HG03565 (cell line): ENCODE measurements at regions not wholly inside any gene's neighbourhood (a gene's known extent, or its start where the extent isn't known, plus 50 kb on each side); places are given as distances from the start of the nearest gene placed in this dataset.
A peak's percentile ranks its signal among the peaks of the same experiment; 100 is the strongest.
"Not testable (repeated sequence)": the region's sequence is repeated elsewhere in the genome, so short reads cannot be mapped to it uniquely, and the experiment has no call there.

Source experiments
- ATAC-seq: cut with Tn5 transposase; IDR thresholded peaks from one replicate; pipeline ENCODE4 v1.9.1; 2021; ENCODE audit warnings: mild to moderate bottlenecking, moderate library complexity; ENCODE audit not compliant: unreplicated experiment

DNA sequence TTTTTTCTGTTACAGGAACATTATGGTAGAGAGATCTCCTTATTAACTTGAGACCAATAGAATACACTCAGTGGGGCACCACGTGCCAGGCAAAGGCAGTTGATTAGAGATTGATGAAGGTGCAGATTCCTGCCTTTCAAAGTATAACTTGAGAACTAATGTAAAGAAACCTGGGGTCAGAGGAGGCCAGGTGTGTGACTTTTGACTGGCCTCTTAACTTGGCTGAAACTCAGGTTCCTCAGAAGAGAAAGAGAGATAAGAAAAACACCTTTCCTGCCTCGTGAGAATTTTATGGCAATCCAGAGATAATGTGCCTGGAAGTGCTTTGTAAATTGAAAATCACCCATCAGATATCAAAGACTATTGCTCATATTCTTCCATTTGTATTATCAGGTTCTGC is 110.7 kb upstream of the GZMB start:
- ATAC-seq = no peak

DNA sequence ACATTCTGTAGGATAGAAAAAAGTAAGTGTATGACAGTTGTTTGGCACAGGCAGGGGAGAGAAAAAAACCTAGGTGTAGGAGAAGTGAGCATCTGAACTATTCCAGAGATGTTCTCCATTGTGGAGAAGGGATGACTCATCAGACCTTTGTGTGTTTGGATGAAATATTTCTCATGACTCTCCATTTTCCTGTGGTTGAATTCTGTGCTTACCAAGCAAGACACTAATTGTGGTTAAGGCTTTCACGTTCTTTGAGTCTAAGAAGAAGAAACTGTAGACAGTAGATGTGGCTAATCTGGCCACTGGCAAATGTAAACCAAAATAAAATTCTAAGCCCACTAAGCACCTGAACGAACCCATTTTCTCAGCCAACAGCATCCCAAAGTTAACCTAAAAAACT is 107.9 kb upstream of the GZMB start:
- ATAC-seq = no peak

DNA sequence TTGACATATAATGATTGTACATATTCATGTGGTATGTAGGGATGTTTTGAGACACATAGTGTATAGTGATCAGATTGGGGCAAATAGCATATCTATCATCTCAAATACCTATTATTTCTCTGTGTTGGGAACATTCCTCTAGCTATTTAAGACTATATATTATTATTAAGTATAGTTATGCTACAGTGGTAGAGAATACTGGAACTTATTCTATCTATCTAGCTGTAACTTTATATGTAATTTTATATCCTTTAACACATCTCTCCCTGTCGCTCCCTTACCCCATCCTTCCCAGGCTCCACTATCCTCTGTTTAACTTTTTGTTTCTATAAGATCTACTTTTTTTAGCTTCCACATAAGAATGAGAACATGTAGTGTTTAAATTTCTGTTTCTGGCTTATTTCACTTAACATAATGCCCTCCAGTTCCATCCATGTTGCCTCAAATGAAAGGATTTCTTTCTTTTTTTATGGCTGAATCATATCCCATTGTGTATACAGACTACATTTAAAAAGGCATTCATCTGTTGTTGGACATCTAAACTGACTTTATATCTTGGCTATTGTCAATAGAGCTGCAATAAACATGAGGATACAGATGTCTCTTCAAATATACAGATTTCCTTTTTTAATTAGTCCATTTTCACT is 102.1 kb upstream of the GZMB start:
- no peak for ATAC-seq

DNA sequence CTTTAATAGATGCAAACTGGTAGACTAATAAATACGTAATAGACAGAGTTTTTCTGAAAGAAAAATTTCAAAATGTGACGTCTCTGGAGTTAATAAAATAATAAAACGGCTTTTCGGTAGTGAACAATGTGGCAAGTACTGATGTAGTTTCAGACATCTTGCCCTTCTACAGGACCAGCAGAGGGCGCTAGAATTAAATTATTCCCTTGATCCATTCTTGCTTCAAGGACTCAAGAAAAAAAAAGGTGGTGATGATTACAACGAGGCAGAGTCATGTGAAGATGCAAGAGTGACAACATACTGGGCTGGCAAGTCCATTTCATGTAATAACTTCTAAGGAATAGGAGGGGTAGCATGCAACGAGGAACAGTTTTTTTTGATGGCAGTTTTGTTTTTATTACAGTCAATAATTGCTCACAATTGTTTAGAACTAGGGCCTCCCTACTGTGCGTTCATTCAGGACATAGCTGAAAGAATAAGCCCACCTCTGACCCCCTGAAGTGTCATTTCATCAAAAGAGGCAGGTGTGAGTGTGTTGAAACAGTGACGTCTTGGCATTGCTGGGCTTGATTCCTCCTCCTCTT is 101.0 kb upstream of the GZMB start:
- ATAC-seq = no peak

DNA sequence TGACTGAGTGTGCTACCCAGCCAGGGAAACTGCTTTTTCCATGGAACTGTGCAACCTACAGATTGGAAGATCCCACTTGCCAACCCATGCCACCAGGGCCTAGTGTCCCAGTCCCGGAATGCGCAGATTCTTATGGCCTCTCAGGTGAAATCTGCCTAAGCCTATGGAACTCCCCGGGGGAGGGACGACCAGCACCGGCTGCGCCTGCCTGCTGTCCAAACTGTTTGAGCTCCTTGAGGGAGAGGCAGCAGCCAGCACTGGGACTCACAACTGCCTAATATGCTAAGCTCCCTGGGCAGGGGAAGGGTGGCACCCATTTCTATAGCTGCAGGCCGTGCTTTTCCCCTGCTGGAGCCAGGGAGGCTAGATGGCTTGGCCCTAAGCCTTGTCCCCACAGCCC is 92.5 kb upstream of the GZMB start:
- ATAC-seq = no peak

DNA sequence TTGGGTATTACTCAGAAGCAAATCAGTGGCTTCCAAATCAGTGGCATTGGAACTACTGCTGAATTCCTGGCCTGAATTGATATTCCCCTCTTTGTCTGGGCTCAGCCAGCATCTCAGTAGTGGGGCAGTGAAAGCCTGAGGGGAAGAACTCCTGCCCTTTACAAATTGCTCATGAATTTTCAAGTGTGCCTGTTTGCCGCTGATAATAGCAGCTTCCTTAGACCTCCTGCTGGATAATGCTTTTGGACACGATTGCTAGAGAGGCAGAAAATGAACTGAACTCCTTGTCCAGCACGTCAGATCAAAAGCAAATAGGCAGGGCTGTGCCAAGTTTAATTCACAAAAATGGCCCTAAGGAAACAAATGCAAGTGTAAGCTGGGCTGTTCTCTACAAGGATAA is 91.3 kb upstream of the GZMB start:
- no peak for ATAC-seq

DNA sequence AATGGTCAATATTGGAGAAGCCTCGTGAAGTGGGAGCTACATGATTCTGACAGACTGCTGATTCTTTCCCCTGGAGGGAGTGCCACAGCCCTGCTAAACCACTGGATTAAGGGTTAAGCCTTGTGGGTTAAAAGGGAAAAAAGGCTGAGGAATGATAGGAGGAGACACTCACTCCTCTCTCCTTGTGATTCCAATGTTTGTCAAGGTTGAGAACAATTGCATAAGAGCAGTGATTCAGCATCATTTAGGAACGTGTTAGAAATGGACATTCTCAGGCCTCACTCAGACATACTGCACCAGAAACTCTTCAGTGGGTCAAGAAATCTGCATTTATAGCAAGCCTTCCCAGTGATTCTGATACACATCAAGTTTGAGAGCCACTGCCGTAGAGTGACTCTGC is 87.8 kb upstream of the GZMB start:
- ATAC-seq = no peak

DNA sequence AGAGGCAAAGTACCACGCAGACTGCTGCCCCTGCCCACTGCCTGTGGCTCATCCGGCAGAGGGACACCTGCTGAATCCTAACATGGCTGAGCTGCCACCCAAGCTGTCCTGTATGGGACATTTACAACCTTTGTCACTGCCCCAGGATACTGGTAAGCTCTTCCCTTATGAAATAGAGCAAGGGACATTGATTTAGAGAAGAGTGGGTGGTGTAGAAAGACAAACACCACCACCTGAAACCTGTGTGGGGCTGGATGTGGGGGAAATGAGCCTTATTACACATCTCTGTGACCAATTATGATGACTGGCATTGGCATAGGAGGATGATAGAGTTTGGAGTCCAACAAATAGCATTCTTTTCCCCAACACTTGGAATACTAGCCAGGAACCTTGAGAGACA is 81.2 kb upstream of the GZMB start:
- ATAC-seq = no peak

DNA sequence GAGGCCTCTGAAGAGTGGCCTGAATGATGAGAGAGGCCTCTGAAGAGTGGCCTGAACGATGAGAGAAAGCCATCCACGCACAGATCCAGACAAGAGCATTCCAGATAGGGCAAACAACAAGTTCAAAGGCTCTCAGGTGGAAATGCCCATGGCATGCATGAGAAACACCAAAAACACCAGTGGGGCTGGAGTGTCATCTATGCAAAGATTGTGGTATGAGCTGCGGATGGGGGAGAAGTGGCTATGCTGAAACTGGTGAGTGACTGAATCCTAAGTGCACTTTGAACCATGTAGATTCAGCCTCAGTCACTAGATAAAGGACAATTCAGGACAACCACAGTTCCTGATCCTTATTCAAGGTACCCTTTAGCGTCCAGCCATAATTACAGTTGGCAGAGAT is 79.4 kb upstream of the GZMB start:
- no peak for ATAC-seq

DNA sequence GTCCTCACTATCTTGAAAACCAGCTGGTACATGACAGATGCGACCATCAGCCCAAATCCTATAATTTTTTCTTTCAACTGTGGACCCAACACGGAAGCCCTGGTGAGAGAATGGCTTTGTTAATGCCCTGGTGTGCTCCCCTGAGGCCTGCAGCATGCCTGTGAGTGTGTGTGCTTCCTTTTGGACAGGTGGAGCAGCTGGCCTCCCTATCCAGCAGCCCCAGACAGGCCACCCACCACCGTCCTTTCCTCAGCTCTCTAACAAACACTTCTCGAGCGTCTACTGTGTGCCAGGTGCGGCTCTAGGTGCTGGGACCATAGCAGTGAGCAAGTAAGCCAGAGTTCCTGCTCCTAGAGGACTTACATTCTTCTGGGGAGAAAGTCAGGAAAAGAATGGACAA is 78.9 kb upstream of the GZMB start:
- ATAC-seq = no peak

DNA sequence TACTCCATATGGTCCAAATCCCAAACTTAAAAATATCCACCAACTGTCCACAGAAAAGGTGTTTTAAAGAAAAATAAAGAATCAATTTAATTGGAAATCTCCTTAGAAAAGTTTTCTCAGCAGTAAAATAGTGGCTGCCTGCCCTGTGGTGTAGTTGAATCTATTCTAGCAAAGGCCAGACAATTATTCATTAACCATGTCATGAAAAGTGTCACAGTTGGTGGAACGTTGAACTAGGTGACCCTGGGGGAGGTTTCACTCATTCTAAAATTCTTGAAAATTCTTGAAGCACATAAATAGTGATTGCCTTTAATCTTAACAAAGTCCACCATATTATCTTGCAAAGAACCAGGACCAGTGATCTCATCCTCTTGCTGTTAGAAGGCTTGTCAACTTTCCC is 78.4 kb upstream of the GZMB start:
- ATAC-seq = no peak

DNA sequence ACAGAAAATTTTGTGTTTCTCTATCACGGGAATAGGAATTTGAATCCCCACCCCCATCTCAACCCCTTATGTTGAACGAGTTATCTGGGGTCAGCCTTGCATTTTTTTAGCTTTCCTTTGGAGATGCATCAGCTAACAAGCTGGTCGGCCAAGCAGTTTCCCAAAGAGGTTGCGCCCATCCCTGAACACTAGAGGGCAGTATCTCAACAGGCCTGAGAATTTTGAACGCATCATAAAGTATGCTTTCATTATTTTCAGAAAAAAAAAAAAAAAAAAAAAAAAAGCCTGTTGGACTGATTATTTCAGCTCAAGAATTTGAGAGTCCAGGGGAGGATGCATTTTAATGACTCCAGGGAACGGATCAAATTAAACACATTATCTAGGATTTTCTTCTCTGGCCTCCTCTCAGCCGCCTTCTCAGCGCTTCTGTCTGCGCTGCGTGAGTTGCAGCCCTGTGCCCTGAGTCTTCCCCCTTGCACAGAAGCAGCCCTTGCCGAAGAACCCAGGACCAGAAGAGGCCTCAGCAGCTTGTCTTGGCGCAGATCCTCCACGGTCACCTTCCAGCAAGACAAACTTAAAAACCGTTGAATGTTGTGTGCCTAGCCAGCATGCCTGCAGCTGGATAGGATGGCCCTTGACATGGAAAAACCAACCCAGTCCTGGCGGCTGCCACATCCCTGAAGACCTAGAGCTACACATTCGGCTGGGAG is 76.6 kb upstream of the GZMB start:
- ATAC-seq = no peak

DNA sequence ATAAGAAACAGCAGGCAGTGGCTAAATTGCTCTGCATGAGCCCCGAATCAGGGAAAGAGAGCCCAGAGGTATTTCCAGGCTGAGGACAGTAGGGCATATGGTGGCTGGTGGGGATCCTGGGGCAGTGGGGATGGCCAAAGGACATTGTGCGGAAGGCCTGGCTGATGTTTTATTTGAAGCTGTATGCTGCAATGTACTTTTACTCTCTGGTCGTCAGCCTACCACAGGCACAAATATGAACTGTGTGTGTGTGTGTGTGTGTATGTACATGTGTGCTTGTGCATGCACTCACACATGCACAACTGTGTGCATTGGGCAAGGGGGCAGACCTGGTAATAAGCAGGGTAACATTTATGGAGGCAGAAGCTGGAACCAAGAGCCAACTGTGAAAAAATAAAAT is 74.7 kb upstream of the GZMB start:
- no peak for ATAC-seq

DNA sequence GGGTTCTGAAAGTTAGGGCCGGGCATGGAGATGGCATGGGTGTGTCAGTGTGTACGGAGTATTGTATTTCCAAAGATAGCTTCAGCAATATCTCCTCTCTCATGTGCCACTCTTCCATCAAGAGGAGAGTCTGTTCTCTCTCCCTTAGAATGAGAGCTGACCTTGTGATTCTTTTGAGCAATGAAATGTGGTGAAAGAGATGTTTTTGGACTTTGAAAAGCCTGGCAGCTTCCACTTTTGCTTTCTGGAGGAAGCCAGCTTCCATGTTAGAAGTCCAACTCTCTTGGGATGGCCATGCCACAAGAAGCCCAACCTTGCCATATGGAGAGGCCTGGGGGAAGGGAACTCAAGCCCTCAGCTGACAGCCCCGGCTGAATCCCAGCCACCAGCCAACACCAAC is 72.4 kb upstream of the GZMB start:
- ATAC-seq = no peak

DNA sequence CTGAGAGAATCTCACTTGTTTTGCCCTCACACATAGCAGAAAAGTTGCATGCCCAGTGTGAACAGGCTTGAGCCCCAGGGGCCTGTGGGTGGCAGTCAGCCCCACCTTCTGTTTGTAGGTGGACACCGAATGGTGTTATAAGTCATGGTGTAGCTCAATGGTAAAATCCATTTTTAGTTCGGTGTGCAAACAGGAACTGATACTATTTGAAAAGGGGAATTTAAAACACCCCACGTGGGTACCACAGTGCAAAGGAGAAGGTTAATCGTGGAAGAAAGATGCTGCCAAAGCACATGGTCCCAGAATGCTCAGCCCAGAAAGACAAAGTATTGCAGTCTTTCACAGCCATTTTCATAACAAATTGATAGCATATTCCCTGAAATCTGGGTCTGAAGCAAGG is 71.8 kb upstream of the GZMB start:
- ATAC-seq = peak; percentile 91

DNA sequence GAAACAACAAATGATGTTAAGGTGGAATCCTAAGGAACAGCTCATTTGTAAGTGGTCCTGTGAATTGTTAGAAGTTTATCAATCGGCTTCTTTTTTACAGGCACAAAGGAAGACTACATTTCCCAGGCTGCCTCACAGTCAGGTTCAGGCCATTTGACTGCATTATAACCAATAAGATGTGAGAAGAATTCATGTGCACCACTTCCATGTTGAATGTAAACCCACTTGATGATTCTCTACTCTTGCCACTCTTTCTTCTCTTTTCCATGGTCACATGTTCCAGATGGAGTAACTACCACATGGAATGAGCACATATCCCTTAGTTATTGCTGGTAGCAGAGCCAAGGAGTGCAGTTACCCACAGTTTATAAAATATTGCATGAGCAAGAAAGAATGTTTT is 67.1 kb upstream of the GZMB start:
- ATAC-seq = no peak

DNA sequence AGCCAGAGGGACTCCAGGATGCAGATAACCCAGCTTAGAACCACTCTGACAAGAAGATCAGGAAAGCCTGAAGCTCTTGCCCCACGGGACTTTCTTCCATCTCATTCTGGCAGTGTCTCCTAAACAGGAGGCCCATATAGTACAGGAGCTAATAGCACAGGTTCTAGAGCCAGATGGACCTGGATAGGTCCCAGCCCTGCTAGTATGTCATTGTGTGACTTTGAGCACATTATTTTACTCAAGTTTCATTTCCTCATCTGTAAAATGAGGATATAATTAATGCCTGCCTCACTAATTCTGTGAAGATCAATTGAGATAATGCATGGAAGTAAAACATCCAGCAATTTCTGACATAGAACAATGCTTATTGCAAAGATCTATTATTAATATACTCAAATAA is 66.5 kb upstream of the GZMB start:
- ATAC-seq = no peak

DNA sequence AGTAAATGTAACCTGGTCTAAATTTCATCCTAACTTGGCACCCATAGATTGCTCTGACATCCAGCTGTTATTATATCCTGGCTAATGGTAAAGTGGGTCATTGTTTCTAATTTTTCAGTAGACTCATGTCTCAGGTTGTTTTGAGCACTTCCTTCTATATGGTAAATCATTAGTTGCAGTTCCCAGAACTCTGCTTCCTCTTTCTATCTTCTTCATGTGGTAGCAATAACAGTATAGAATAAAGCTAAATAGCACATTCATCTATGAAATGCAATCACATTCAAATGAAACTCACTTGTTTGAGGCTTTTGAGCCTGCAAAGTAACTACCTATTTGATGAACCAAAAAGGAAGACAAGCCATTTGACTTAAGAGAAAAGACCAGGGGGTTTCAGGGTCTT is 65.1 kb upstream of the GZMB start:
- ATAC-seq = peak; percentile 46

DNA sequence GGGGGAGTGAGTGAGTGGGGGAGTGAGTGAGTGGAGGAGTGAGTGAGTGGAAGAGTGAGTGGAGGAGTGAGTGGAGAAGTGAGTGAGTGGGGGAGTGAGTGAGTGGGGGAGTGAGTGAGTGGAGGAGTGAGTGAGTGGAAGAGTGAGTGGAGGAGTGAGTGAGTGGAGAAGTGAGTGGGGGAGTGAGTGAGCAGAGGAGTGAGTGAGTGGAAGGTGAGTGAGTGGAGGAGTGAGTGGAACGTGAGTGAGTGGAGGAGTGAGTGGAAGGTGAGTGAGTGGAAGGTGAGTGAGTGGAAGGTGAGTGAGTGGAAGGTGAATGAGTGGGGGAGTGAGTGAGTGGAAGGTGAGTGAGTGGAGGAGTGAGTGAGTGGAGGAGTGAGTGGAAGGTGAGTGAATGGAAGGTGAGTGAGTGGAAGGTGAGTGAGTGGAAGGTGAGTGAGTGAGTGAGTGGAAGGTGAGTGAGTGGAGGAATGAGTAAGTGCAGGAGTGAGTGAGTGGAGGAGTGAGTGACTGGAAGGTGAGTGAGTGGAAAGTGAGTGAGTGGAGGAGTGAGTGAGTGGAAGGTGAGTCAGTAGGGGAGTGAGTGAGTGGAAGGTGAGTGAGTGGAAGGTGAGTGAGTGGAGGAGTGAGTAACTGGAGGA is 62.4 kb upstream of the GZMB start:
- ATAC-seq = not testable (repeated sequence)

DNA sequence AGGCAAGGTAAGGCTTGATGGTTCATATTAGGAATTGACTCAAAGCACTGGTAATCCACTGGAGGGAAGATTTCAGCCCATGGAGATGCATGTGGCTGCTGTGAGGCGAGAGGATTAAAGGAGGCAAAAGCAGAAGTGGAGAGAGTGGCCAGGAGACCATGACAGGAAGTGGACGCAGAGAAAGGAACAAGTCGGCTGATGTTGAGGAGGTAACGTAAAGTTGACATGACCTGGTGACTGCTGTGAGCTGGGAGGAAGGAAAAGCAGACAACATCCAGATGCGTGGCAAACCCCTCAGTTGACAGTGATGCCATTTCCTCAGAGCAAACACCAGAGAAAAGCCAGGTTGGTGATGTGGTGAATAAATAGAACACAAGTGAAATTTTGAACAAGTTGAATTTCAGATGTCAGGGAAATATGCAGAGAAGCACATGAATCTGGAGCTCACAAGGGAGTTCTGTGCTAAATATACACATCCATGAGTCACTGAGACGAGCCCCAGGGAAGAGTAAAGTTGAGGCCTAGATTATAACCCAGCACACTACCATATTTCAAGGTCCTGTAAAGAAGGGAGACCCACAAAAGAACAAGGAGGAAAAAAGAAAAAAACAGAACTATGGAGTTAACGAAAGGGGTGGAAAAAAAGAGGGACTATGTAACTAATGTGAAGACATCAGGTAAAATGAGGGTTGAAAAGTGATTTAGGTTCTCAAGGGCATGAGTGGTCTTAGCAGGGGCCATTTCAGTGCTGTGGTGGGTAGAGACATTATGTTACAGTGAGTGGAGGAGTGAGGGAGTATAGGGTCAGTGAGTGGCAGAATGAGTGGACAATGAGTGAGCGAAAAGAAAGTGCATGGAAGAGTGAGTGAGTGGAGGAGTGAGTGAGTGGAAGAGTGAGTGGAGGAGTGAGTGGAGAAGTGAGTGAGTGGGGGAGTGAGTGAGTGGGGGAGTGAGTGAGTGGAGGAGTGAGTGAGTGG is 61.6 kb upstream of the GZMB start:
- peak; percentile 29 for ATAC-seq

DNA sequence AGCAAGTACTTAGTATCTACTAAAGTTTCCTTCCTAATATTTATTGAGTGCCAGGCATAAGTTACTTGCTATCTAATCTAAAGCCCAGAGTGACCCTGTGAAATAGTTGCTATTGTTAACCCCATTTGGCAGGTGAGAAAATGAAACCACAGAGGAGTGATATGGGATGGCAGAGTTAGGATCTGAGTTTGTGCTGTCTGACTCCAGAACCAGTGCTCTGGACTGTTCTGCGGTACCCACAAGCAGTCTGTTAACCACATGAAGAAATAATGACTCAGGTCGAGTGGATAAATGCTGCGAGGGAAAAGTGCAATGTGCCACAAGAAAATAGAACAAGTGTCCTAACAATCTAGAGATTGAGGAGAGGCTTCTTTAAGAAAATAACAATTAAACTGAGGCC is 60.7 kb upstream of the GZMB start:
- ATAC-seq = no peak
